Endothelial cell of umbilical vein (primary cell): ENCODE measurements at regions not wholly inside any gene's neighbourhood (a gene's known extent, or its start where the extent isn't known, plus 50 kb on each side); places are given as distances from the start of the nearest gene placed in this dataset.

Experiments
- EZH2 ChIP-seq: IDR thresholded peaks from 2 replicates; pipeline ENCODE4 v1.6.1; 2012; ENCODE audit warnings: borderline replicate concordance, low read depth, mild to moderate bottlenecking, moderate library complexity, low read length, inconsistent platforms; ENCODE audit not compliant: severe bottlenecking
- FOS ChIP-seq: IDR thresholded peaks from 2 replicates; pipeline ENCODE4 v1.6.1; 2011; ENCODE audit warnings: mild to moderate bottlenecking, low read length, moderate library complexity, borderline replicate concordance; ENCODE audit not compliant: insufficient read depth
- GATA2 ChIP-seq: IDR thresholded peaks from 2 replicates; pipeline ENCODE4 v1.7.0; 2011; ENCODE audit warnings: low read depth, mild to moderate bottlenecking, moderate library complexity, mixed read lengths, low read length; ENCODE audit not compliant: insufficient read length, insufficient read depth
- JUN ChIP-seq: IDR thresholded peaks from 2 replicates; pipeline ENCODE4 v1.6.1; 2011; ENCODE audit warnings: borderline replicate concordance, low read depth; ENCODE audit not compliant: insufficient read length, insufficient read depth
- MAX ChIP-seq: IDR thresholded peaks from 2 replicates; pipeline ENCODE4 v1.6.1; 2011; ENCODE audit not compliant: insufficient read depth, insufficient read length
- MYC ChIP-seq: IDR thresholded peaks from one replicate; pipeline ENCODE4 v1.6.1; 2011; ENCODE audit warnings: mild to moderate bottlenecking, low read depth, low read length
- POLR2A ChIP-seq: IDR thresholded peaks from 2 replicates; pipeline ENCODE4 v1.6.1; 2012; ENCODE audit warnings: low read depth, mild to moderate bottlenecking, control low read depth, low read length
- POLR2AphosphoS5 ChIP-seq: IDR thresholded peaks from 2 replicates; pipeline ENCODE4 v1.6.1; 2012; ENCODE audit warnings: low read depth, mild to moderate bottlenecking, control low read depth, low read length, moderate library complexity; ENCODE audit not compliant: insufficient read depth
- TF ChIP-seq, protein P1 (sequence below), 2 donors: IDR thresholded peaks; 1 replicate in 1 of 2; 2 replicates in 1 of 2; pipeline ENCODE4 v1.5.1; 2011; ENCODE audit warnings: low read length in 2 of 2, mild to moderate bottlenecking in 2 of 2, moderate library complexity in 2 of 2, control low read depth in 1 of 2, inconsistent platforms in 1 of 2, low read depth in 1 of 2; ENCODE audit not compliant: insufficient read depth in 1 of 2; ENCODE audit errors: extremely low read depth in 1 of 2

- TF ChIP-seq POLR2A (no peak), EZH2 (no peak), MYC (no peak), GATA2 (no peak), POLR2AphosphoS5 (no peak), JUN (no peak), MAX (no peak), FOS (no peak)
- TF ChIP-seq, protein P1, sequence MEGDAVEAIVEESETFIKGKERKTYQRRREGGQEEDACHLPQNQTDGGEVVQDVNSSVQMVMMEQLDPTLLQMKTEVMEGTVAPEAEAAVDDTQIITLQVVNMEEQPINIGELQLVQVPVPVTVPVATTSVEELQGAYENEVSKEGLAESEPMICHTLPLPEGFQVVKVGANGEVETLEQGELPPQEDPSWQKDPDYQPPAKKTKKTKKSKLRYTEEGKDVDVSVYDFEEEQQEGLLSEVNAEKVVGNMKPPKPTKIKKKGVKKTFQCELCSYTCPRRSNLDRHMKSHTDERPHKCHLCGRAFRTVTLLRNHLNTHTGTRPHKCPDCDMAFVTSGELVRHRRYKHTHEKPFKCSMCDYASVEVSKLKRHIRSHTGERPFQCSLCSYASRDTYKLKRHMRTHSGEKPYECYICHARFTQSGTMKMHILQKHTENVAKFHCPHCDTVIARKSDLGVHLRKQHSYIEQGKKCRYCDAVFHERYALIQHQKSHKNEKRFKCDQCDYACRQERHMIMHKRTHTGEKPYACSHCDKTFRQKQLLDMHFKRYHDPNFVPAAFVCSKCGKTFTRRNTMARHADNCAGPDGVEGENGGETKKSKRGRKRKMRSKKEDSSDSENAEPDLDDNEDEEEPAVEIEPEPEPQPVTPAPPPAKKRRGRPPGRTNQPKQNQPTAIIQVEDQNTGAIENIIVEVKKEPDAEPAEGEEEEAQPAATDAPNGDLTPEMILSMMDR (IDR thresholded peaks at IDR 0.05; ENCODE audit: extremely low read depth in 1 of 2, insufficient read depth in 1 of 2, low read depth in 1 of 2, low read length in 2 of 2), result no peak
Observed at GRCh38 chr2:41940745-41941063, 107.1 kb upstream of the PKDCC start.
